Tibial nerve (tissue), 4 donors: ENCODE measurements at regions not wholly inside any gene's neighbourhood (a gene's known extent, or its start where the extent isn't known, plus 50 kb on each side); places are given as distances from the start of the nearest gene placed in this dataset.

Experiments used
- CTCF ChIP-seq, 5 experiments: fragments of 200-600 bp in 3 of 5; fragments of 450-650 bp in 2 of 5; sonication (generic) in 3 of 5; IDR thresholded peaks; one replicate each; pipeline ENCODE4 v1.5.1; 2016 to 2019; ENCODE audit warnings: antibody characterized with exemption in 5 of 5, mild to moderate bottlenecking in 3 of 5, moderate library complexity in 2 of 5
- EP300 ChIP-seq, 2 donors: sonication (generic); formaldehyde crosslinking; IDR thresholded peaks; one replicate each; pipeline ENCODE4 v1.6.1; 2017; ENCODE audit warnings: antibody characterized with exemption in 2 of 2, mild to moderate bottlenecking in 1 of 2
- POLR2A ChIP-seq, 2 donors: fragments of 450-650 bp; IDR thresholded peaks; one replicate each; pipeline ENCODE4 v1.6.1; 2017; ENCODE audit warnings: antibody characterized with exemption in 2 of 2, mild to moderate bottlenecking in 2 of 2, moderate library complexity in 2 of 2

- no peak for TF ChIP-seq EP300 (IDR thresholded peaks at IDR 0.05)
- TF ChIP-seq CTCF (IDR thresholded peaks at IDR 0.05): no peak
- TF ChIP-seq POLR2A (IDR thresholded peaks at IDR 0.05): no peak
Measured at GRCh38 chr20:56766528-56766927, 137.4 kb downstream of the TFAP2C start.
